RWPE1 (cell line): ENCODE measurements at regions not wholly inside any gene's neighbourhood (a gene's known extent, or its start where the extent isn't known, plus 50 kb on each side); places are given as distances from the start of the nearest gene placed in this dataset.
A peak's percentile ranks its signal among the peaks of the same experiment; 100 is the strongest.
"Not testable (repeated sequence)": the region's sequence is repeated elsewhere in the genome, so short reads cannot be mapped to it uniquely, and the experiment has no call there.

Experiments
- CTCF ChIA-PET: fragments of 350-600 bp; sonication (Branson Sonifier 250); formaldehyde crosslinking; extraction: SDS; loops from one replicate; lab custom pipeline; 2021; lab: Yijun Ruan, JAX
- POLR2A ChIA-PET: fragments of 400-600 bp; formaldehyde crosslinking; extraction: SDS; loops from one replicate; lab custom pipeline; 2020; ENCODE audit warnings: antibody characterized with exemption; ENCODE audit not compliant: low non-redundant PET; lab: Yijun Ruan, JAX
- DNase-seq: peaks from one replicate; pipeline ENCODE4 v3.0.0; 2012; ENCODE audit warnings: low spot score
- H3K27ac ChIP-seq: fragments of 450-650 bp; 2 replicates; pipeline ENCODE4 v1.5.1; 2017
- TF ChIP-seq, protein P1 (sequence below): fragments of 450-650 bp; conservative IDR thresholded peaks from 2 replicates; pipeline ENCODE4 v1.5.1; 2017; ENCODE audit warnings: low read depth, mild to moderate bottlenecking

DNA sequence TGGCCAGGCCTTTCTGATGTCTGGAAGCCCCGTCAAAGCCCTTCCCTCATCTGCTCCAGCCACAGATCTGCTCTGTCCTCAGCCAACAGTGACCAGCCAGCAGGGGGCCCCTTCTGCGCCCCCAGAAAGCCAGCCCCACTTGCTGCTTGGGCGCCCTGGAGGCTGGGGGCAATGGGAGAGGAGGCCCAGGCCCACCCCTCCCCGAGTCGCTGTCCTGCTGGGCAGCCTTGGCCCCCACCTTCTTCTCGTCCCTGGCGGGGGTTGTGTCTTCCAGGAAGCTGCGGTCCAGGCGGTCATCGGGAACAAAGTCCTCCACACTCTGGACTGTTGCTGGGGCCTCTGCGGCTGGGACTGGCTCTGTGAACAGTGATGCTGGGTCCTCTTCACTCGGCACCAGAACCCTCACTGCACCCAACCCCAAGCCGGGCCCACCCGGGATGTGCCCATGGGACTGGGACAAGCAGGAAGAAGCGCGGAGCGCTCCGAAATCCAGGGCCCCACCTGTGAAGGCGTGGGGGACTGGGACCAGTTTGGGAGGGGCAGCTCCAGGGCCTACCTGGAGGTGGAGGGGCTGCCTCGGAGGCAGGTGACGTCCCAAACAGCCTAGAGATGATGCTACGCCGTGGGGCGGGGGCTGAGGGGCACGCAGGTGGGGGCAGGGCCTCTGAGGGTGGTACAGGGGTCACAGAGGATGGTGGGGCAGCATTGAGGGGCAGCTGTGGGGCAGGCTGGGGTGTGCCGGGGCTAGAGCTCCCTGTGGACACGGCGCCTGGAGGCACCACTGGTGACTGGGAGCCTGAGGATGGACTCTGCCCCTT lies 257.6 kb downstream of the ANKRD30B start:
- CTCF ChIA-PET = interaction anchor here (0.5 kb wide), 1 partner anchor 57 kb away, joined by 3 read pairs; no protein-coding TSS in a partner anchor
- H3K27ac ChIP-seq = no peak overlapping the region
- TF ChIP-seq, protein P1, sequence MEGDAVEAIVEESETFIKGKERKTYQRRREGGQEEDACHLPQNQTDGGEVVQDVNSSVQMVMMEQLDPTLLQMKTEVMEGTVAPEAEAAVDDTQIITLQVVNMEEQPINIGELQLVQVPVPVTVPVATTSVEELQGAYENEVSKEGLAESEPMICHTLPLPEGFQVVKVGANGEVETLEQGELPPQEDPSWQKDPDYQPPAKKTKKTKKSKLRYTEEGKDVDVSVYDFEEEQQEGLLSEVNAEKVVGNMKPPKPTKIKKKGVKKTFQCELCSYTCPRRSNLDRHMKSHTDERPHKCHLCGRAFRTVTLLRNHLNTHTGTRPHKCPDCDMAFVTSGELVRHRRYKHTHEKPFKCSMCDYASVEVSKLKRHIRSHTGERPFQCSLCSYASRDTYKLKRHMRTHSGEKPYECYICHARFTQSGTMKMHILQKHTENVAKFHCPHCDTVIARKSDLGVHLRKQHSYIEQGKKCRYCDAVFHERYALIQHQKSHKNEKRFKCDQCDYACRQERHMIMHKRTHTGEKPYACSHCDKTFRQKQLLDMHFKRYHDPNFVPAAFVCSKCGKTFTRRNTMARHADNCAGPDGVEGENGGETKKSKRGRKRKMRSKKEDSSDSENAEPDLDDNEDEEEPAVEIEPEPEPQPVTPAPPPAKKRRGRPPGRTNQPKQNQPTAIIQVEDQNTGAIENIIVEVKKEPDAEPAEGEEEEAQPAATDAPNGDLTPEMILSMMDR = no peak
- no peak for DNase-seq
- POLR2A ChIA-PET = no interaction called here

DNA sequence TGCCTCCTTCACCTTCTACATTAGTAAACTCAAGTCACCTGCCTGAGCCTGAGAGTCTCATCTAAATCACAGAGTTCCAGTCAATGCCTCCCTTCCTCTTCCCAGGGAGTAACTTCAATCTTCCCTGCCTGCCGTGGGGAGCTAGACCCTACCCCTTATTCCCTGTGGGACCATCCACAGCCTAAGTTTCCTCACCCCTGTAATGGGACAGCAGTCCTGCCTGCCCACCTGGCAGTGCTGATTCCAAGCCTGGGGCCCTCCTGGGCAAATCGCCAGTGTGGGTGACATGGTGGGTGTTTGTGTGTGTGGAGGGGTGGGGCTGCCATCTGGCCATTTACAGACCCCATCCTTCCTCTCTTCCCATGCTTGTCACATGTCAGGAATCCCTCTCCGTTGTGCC lies 258.6 kb downstream of the ANKRD30B start:
- POLR2A ChIA-PET, CTCF ChIA-PET, DNase-seq, H3K27ac ChIP-seq: not testable (repeated sequence)

DNA sequence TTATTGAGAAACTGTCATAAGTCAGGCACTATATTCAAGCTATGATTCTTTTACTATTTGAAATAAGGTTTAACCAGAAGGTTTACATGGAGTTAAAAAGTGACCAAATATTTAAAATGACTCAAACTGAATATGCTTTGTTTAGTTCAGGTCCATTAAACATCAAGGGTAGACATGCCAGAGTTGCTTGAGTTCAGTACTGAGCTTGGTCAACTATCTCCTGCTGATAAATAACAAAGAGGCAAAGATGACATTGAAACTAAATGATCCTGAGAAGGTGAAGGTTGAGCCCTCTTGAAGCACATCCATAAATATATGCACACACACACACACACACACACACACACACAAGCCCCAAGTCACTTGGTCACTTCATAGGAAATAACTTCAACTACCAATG lies 278.1 kb downstream of the ANKRD30B start:
- DNase-seq, CTCF ChIA-PET, H3K27ac ChIP-seq, POLR2A ChIA-PET: not testable (repeated sequence)

DNA sequence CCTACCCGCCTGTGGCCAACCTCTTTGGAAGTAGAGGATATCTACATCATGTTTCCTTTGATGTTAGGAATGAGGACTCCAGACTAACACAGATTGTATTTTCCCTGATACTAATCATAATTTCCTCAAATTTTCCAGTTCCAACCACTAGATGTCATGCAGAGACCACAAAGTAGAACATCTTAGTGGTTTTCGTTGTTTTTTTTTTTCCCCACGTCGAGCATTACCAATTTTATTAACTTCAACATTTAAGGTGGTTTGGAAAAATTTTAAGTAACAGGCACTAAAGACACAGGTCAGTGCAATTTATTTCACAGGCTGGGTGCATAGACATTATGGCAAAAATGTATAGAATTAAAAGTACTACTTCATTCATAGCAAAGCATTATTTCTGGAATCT lies 280.1 kb downstream of the ANKRD30B start:
- CTCF ChIA-PET, H3K27ac ChIP-seq, POLR2A ChIA-PET, DNase-seq: not testable (repeated sequence)
- TF ChIP-seq, protein P1 = peak; percentile 35; the same call in 1 of the 2 replicates

DNA sequence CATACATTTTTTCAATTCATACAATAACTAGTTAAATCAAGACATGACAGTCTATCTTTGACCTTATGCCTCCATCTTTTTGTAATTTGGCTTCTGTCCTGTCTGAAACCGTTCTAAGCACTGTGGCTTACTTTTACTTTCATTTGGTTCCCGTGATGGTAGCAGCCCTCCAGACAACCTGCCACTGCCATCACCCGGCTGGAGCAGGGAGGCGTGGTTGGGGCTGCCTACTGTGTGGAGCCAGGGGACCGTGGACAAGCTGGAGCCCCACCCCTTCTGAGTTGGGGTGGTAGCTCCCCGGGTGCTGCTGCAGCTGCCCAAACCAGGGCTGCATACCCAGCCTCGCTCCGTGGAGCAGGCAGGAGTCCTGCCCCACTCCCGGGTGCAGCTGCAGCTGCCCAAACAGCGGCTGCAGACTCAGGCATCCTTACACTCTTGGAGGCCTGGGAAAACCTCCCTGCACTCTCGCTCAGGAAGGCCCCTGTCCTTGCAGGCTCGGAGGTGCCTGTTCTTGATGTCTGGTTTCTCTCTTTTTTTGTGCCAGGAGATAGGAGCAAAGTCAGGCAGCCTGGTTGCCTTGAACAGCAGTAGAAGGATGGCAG lies 312.4 kb downstream of the ANKRD30B start:
- H3K27ac ChIP-seq, DNase-seq, CTCF ChIA-PET, POLR2A ChIA-PET: not testable (repeated sequence)

DNA sequence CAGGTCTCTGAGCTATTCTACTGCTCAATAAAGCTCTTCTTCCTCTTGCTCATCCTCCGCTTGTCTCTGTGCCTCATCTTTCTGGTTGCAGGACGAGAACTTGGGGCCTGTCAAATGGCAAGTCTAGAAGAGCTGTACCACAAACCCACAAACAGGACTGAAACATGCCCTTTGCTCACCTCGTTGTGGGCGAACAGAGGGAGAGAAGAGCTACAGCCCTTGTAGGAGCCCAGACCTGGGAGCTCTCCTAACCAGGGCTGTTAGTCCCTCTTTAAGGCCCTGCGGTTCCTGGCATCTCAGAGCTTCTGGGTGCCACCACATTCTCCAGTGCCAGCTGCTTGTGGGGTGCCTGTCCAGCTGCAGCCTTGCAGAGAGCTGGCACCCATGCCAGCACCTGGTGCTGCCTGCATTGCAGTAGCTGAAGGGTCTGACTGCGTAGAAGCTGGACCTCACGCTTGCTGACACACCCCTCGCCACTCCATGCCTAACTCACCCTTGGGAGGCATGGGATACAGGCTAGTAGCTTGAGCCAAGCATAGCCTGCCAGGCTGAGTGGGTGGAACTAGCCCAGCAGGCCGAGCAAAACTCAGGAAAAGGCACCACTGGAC lies 313.4 kb downstream of the ANKRD30B start:
- H3K27ac ChIP-seq, DNase-seq, CTCF ChIA-PET, POLR2A ChIA-PET: not testable (repeated sequence)

DNA sequence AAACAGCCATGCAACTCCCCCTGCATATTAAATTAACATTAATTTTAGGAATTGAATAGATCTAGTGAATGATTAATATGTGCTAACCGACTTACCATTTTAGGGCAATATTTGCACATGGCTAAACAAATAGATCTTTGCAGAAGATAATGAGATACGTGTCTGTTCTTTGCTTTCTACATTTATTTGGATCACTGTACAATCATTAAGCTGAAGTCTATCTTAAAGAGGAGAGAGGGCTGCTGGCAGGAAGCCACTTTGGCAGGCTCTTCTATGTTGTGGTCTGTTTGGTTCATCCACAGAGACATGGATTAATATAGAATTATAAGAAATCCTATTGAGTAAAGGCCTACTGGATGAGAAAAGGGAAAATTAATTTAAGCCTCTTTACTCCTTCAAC lies 318.5 kb downstream of the ANKRD30B start:
- DNase-seq, POLR2A ChIA-PET, CTCF ChIA-PET, H3K27ac ChIP-seq: not testable (repeated sequence)

DNA sequence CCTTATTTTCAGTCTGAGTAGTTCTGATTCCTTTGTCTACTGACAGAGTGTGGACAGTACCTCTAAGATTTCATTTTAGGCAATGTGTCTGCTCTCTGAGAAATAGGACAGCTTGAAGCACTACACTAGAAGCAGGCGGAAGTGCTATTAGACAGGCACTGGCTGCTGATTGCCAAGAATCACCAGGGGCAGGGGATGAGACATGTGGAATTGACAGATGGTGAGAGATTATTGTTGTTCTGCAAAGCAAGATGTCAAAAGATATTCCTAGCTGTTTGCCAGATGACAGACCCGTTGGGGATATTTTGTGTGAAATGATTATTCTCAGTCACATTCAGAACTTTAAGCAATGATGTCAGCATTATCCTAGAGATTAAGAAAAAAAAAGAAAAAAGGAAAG lies 323.3 kb downstream of the ANKRD30B start:
- POLR2A ChIA-PET, DNase-seq, H3K27ac ChIP-seq, CTCF ChIA-PET: not testable (repeated sequence)
